HEK293T (cell line): ENCODE measurements at regions not wholly inside any gene's neighbourhood (a gene's known extent, or its start where the extent isn't known, plus 50 kb on each side); places are given as distances from the start of the nearest gene placed in this dataset.

Experiments used
- CTCF ChIA-PET: fragments of 350-600 bp; formaldehyde crosslinking; extraction: SDS; loops from one replicate; lab custom pipeline; 2021; ENCODE audit warnings: antibody characterized with exemption, inconsistent platforms; lab: Yijun Ruan, JAX
- POLR2A ChIA-PET: fragments of 350-600 bp; formaldehyde crosslinking; extraction: SDS; loops from one replicate; lab custom pipeline; 2020; ENCODE audit warnings: antibody characterized with exemption, inconsistent platforms; lab: Yijun Ruan, JAX
- DNase-seq: peaks from one replicate; pipeline ENCODE4 v3.0.0; 2012; ENCODE audit warnings: mixed read lengths; ENCODE audit errors: extremely low spot score
- ARNT ChIP-seq: fragments of 450-650 bp; IDR thresholded peaks from 2 replicates; pipeline ENCODE4 v1.6.1; 2017; ENCODE audit warnings: mild to moderate bottlenecking
- BHLHE40 ChIP-seq: fragments of 450-650 bp; IDR thresholded peaks from 2 replicates; pipeline ENCODE4 v1.6.1; 2016; ENCODE audit warnings: mild to moderate bottlenecking, moderate library complexity, borderline replicate concordance
- CTBP1 ChIP-seq: fragments of 450-650 bp; IDR thresholded peaks from 2 replicates; pipeline ENCODE4 v1.6.1; 2016; ENCODE audit warnings: borderline replicate concordance
- ELF4 ChIP-seq: fragments of 450-650 bp; IDR thresholded peaks from 2 replicates; pipeline ENCODE4 v1.6.1; 2017; ENCODE audit warnings: antibody characterized with exemption
- FOXA1 ChIP-seq: fragments of 450-650 bp; IDR thresholded peaks from 2 replicates; pipeline ENCODE4 v1.6.1; 2016; ENCODE audit warnings: mild to moderate bottlenecking
- FOXK2 ChIP-seq: fragments of 450-650 bp; IDR thresholded peaks from 2 replicates; pipeline ENCODE4 v1.6.1; 2016; ENCODE audit warnings: mild to moderate bottlenecking
- FOXM1 ChIP-seq: fragments of 450-650 bp; IDR thresholded peaks from 2 replicates; pipeline ENCODE4 v1.6.1; 2017; ENCODE audit warnings: mild to moderate bottlenecking, borderline replicate concordance
- HDGF ChIP-seq: fragments of 450-650 bp; IDR thresholded peaks from 2 replicates; pipeline ENCODE4 v1.6.1; 2017; ENCODE audit warnings: antibody characterized with exemption, borderline replicate concordance
- L3MBTL2 ChIP-seq: fragments of 450-650 bp; conservative IDR thresholded peaks from 2 replicates; pipeline ENCODE4 v1.6.1; 2016; ENCODE audit warnings: mild to moderate bottlenecking
- LEF1 ChIP-seq: fragments of 450-650 bp; IDR thresholded peaks from 2 replicates; pipeline ENCODE4 v1.6.1; 2017; ENCODE audit warnings: mild to moderate bottlenecking, borderline replicate concordance
- NFRKB ChIP-seq: fragments of 450-650 bp; IDR thresholded peaks from 2 replicates; pipeline ENCODE4 v1.6.1; 2016; ENCODE audit warnings: mild to moderate bottlenecking, moderate library complexity
- SP1 ChIP-seq: fragments of 450-650 bp; IDR thresholded peaks from 2 replicates; pipeline ENCODE4 v1.6.1; 2017
- SUZ12 ChIP-seq: fragments of 450-650 bp; IDR thresholded peaks from 2 replicates; pipeline ENCODE4 v1.6.1; 2016; ENCODE audit warnings: mild to moderate bottlenecking
- TARDBP ChIP-seq: fragments of 450-650 bp; IDR thresholded peaks from 2 replicates; pipeline ENCODE4 v1.6.1; 2016
- ZNF384 ChIP-seq: fragments of 450-650 bp; IDR thresholded peaks from 2 replicates; pipeline ENCODE4 v1.6.1; 2016
- TF ChIP-seq, protein P1 (sequence below): fragments of 450-650 bp; IDR thresholded peaks from 2 replicates; pipeline ENCODE4 v1.6.1; 2016

DNA sequence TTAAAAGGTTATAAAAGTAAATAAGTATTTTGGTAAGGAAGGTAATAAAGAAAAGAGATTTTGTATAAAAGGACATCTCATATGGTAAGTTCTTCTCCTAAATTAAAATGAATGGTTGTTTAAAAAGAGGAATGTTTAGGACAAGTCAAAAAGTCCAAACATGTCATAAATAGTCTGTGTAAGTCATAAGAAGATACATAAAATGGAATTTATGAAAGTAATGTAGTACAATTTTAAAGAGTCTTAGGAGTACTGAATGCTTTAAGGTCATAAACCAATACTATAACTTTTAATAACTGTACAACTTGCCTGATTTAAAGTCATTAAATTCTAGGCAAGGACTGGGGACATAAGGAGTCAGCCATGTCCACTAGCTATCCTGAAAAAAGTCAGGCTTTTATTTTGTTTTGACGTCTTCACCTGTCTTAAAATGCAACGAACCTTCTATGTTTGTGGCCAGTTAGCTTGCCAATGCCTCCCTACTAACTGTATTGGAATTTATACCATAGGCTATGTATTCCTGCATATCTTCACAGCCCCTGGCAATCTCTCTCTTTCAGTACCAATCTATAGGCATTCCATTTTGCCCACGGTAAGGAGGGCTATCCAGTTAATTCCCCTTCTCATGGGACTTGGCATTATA, 312.3 kb upstream of the LRRTM4 start:
- DNase-seq: no peak
- POLR2A ChIA-PET: no interaction called here
- CTCF ChIA-PET: no interaction called here

DNA sequence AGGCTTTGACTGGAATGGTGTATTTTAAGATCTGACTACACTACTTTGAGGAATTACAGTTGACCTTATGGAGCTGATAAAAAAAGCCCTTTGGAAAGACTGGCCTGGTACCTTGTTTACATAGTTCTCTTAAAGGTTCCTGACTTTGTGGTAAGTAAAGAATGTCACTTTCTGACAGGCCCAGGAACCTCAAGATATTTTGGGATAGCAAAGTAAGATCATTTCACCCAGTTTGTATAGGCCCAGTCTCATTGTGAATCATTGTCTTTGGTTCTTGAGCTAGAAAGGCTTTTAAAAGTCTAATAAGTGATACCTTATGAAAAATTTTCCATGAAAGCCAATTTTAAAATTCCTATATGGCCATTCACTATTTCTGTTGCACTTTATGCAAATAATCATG, 316.3 kb upstream of the LRRTM4 start:
- DNase-seq: no peak
- TF ChIP-seq FOXK2: no peak
- ChIA-PET POLR2A (no interaction called here), CTCF (no interaction called here)

More for the DNA sequence above, 312.3 kb upstream of the LRRTM4 start:
- no peak for TF ChIP-seq FOXK2
- no peak for TF ChIP-seq BHLHE40
- TF ChIP-seq NFRKB: no peak
- TF ChIP-seq SP1: no peak
- TF ChIP-seq CTBP1: no peak
- no peak for TF ChIP-seq HDGF
- no peak for TF ChIP-seq FOXA1
- no peak for TF ChIP-seq L3MBTL2
- TF ChIP-seq TARDBP: no peak
- no peak for TF ChIP-seq ELF4
- no peak for TF ChIP-seq LEF1
- TF ChIP-seq SUZ12: no peak
- no peak for TF ChIP-seq FOXM1
- no peak for TF ChIP-seq ZNF384

DNA sequence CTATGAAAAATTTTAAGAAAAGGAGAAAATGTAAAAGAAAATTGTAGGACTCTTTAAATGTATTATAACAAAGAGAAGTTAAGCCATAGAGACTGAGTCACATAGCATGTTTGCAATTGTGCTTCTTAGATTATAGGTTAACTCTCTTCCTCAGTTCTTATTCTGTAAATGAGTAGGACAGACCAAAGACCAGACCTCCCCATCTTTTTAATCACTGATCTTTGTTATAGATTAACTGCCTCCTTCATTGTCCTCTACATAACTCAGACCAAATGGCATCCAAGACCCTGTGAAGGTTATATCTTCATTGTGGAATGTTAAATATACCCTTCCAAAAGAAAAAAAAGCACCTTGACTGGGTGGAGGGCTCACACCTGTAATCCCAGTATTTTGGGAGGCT, 316.9 kb upstream of the LRRTM4 start:
- no peak for TF ChIP-seq ZNF384
- no peak for TF ChIP-seq L3MBTL2
- TF ChIP-seq NFRKB: no peak
- no peak for TF ChIP-seq FOXA1
- TF ChIP-seq, protein P1, sequence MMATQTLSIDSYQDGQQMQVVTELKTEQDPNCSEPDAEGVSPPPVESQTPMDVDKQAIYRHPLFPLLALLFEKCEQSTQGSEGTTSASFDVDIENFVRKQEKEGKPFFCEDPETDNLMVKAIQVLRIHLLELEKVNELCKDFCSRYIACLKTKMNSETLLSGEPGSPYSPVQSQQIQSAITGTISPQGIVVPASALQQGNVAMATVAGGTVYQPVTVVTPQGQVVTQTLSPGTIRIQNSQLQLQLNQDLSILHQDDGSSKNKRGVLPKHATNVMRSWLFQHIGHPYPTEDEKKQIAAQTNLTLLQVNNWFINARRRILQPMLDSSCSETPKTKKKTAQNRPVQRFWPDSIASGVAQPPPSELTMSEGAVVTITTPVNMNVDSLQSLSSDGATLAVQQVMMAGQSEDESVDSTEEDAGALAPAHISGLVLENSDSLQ: no peak
- TF ChIP-seq FOXK2: no peak
- no peak for TF ChIP-seq BHLHE40
- TF ChIP-seq LEF1: no peak
- no peak for DNase-seq
- ChIA-PET POLR2A (no interaction called here), CTCF (no interaction called here)

DNA sequence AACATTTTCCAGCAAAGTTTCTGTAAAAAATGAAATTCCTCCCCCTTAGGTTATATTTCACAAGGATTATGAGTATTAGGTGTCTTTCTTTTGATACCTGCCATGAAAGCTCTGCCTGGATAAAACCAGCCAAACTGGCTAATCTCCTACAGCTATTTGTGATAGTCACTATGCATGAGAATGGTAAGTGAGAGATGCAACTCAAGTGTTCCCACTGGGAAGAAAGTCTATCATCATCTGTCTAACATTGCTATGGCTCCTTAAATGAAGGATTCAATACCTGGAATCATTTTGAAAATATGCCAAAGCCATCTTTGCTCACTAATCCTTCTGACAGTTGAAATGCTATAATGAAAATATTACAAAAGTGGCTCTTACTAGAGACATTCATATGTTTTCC, 339.9 kb upstream of the LRRTM4 start:
- TF ChIP-seq ARNT (no peak), SP1 (no peak), HDGF (no peak), ZNF384 (no peak), SUZ12 (no peak), LEF1 (no peak), L3MBTL2 (no peak), TARDBP (no peak), BHLHE40 (no peak), NFRKB (no peak), FOXK2 (no peak), FOXA1 (no peak), ELF4 (no peak), CTBP1 (no peak), FOXM1 (no peak)
- TF ChIP-seq, protein P1: no peak
- ChIA-PET POLR2A (no interaction called here), CTCF (no interaction called here)
- DNase-seq: no peak

DNA sequence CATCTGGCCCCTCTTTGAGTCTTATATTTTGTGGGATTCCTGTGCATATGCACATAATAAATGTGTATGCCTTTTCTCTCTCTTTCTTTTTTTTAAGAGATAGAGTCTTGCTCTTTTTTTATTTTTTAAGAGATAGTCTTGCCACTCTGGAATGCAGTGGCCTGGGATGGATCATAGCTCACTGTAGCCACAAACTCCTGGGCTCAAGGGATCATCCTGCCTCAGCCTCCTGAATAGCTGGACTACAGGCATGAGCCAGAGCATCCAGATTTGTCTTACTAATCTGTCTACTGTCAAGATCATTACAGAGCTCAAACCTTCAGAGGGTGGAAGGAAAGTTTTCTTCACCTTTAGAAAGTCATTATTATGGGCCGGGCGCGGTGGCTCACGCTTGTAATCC, 342.2 kb upstream of the LRRTM4 start:
- POLR2A ChIA-PET: no interaction called here
- CTCF ChIA-PET: no interaction called here
- TF ChIP-seq FOXM1 (no peak), ELF4 (no peak), BHLHE40 (no peak), FOXK2 (no peak), SUZ12 (no peak), L3MBTL2 (no peak), SP1 (no peak), ARNT (no peak), ZNF384 (no peak), LEF1 (no peak), CTBP1 (no peak), TARDBP (no peak), HDGF (no peak), FOXA1 (no peak), NFRKB (no peak)
- TF ChIP-seq, protein P1: no peak
- no peak for DNase-seq

DNA sequence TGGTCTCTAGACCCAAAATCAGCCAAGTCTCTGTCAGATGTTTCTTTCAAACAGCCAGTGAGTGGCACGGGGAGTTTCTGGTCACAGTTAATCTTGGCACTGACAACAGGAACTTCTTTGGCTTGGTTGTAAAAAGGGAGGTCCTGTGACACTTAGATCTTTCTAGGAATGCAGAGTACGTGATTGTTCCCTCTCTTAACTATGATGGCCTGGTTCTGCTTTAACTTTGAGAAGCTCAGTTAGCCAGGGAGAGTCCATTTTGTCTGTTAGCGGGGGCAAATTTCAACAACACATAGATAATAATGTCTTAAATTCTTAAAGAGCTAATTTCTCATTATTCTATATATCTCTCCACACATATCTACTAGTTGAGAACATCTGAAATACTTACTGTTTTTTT, 344.5 kb upstream of the LRRTM4 start:
- no peak for TF ChIP-seq LEF1
- no peak for TF ChIP-seq TARDBP
- TF ChIP-seq L3MBTL2: no peak
- no peak for TF ChIP-seq CTBP1
- TF ChIP-seq ZNF384: no peak
- no peak for TF ChIP-seq ELF4
- no peak for TF ChIP-seq ARNT
- TF ChIP-seq HDGF: no peak
- TF ChIP-seq, protein P1: no peak
- POLR2A ChIA-PET: no interaction called here
- CTCF ChIA-PET: no interaction called here
- no peak for DNase-seq
